ENCODE measurements at regions not wholly inside any gene's neighbourhood (a gene's known extent, or its start where the extent isn't known, plus 50 kb on each side); places are given as distances from the start of the nearest gene placed in this dataset.

GRCh38 chr4:147370473-147370872 lies 110.4 kb upstream of the EDNRA start:
- DNase-seq, result no peak

- DNase-seq, result no peak
Measured at GRCh38 chr4:147370881-147371280, 110.0 kb upstream of the EDNRA start.

GRCh38 chr4:147371661-147372060 lies 109.2 kb upstream of the EDNRA start:
- no peak for DNase-seq

GRCh38 chr4:147378780-147379179 lies 102.1 kb upstream of the EDNRA start:
- DNase-seq, result no peak

- no peak for DNase-seq
Measured at GRCh38 chr4:147381749-147382148, 99.1 kb upstream of the EDNRA start.

- no peak for DNase-seq
Measured at GRCh38 chr4:147388018-147388417, 92.9 kb upstream of the EDNRA start.

GRCh38 chr4:147396105-147396504 lies 84.8 kb upstream of the EDNRA start:
- DNase-seq, result no peak

GRCh38 chr4:147398556-147398955 lies 82.3 kb upstream of the EDNRA start:
- no peak for DNase-seq

- no peak for DNase-seq
Measured at GRCh38 chr4:147400721-147401120, 80.2 kb upstream of the EDNRA start.

- DNase-seq, result no peak
Measured at GRCh38 chr4:147401221-147401620, 79.7 kb upstream of the EDNRA start.

- no peak for DNase-seq
Measured at GRCh38 chr4:147407261-147408045, 73.4 kb upstream of the EDNRA start.

GRCh38 chr4:147408189-147408588 lies 72.7 kb upstream of the EDNRA start:
- no peak for DNase-seq

- DNase-seq, result no peak
Measured at GRCh38 chr4:147409350-147409749, 71.5 kb upstream of the EDNRA start.

- no peak for DNase-seq
Measured at GRCh38 chr4:147418226-147418625, 62.7 kb upstream of the EDNRA start.

- DNase-seq, result no peak
Measured at GRCh38 chr4:147421456-147421855, 59.4 kb upstream of the EDNRA start.

- no peak for DNase-seq
Measured at GRCh38 chr4:147423229-147423628, 57.7 kb upstream of the EDNRA start.

GRCh38 chr4:147425019-147425418 lies 55.9 kb upstream of the EDNRA start:
- DNase-seq, result no peak

GRCh38 chr4:147428583-147428982 lies 52.3 kb upstream of the EDNRA start:
- DNase-seq, result no peak

- DNase-seq, result no peak
Measured at GRCh38 chr4:147430111-147430510, 50.8 kb upstream of the EDNRA start.
